SK-N-SH (cell line): ENCODE measurements at regions not wholly inside any gene's neighbourhood (a gene's known extent, or its start where the extent isn't known, plus 50 kb on each side); places are given as distances from the start of the nearest gene placed in this dataset.

Experiments used
- CTCF ChIP-seq: fragments of 200-600 bp; sonication (generic); IDR thresholded peaks from 2 replicates; pipeline ENCODE4 v1.6.1; 2017; ENCODE audit warnings: antibody characterized with exemption, mild to moderate bottlenecking, moderate library complexity
- EP300 ChIP-seq, 2 experiments: IDR thresholded peaks; 2 replicates each; pipeline versions ENCODE4 v1.4.0 to v1.6.1; 2012; ENCODE audit warnings: borderline replicate concordance in 1 of 2, low read depth in 1 of 2, low read length in 1 of 2
- MXI1 ChIP-seq: IDR thresholded peaks from 2 replicates; pipeline ENCODE4 v1.6.1; 2012; ENCODE audit warnings: mild to moderate bottlenecking, low read depth, low read length, improper control_type of control experiment
- RFX5 ChIP-seq: IDR thresholded peaks from 2 replicates; pipeline ENCODE4 v1.6.1; 2012; ENCODE audit warnings: mild to moderate bottlenecking, improper control_type of control experiment, low read length
- TAF1 ChIP-seq: IDR thresholded peaks from 2 replicates; pipeline ENCODE4 v1.6.1; 2012; ENCODE audit warnings: low read depth, mild to moderate bottlenecking, low read length, moderate library complexity, borderline replicate concordance
- TF ChIP-seq, protein P1 (sequence below): IDR thresholded peaks from 2 replicates; pipeline ENCODE4 v1.4.0; 2012; ENCODE audit warnings: low read depth

DNA sequence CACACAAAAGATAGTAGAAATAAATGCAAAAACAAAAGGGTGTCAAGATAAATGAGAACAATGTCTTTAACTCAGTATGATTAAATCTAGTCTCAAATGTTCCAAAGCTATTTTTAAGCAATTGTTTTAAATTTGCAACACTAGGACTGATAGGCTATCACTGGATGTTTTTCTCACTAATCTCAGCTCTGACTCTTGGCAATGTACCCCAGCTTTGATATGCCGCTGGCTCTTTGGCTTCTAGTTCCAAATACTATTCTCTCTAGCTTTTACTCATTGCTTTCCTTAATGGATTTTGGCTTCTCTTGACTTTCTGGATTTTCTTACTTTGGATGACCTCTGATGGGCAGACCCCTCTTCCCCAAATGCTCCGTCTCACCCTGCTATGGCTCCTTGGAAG lies 116.0 kb upstream of the SLC35B3 start:
- no peak for TF ChIP-seq TAF1
- TF ChIP-seq, protein P1, sequence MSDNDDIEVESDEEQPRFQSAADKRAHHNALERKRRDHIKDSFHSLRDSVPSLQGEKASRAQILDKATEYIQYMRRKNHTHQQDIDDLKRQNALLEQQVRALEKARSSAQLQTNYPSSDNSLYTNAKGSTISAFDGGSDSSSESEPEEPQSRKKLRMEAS, result no peak
- no peak for TF ChIP-seq CTCF
- no peak for TF ChIP-seq MXI1
- TF ChIP-seq EP300 (IDR thresholded peaks at IDR 0.05; ENCODE audit: borderline replicate concordance in 1 of 2, low read depth in 1 of 2, low read length in 1 of 2), result no peak
- no peak for TF ChIP-seq RFX5
